Stimulated activated CD8-positive, alpha-beta memory T cell treated with anti-CD3 and anti-CD28 coated beads, Interleukin-2, amount 100 ng/mL, for 1 hour (primary cell): ENCODE measurements at regions not wholly inside any gene's neighbourhood (a gene's known extent, or its start where the extent isn't known, plus 50 kb on each side); places are given as distances from the start of the nearest gene placed in this dataset.
"Not testable (repeated sequence)": the region's sequence is repeated elsewhere in the genome, so short reads cannot be mapped to it uniquely, and the experiment has no call there.

ENCODE experiments used
- DNase-seq, 2 donors: peaks; one replicate each; pipeline ENCODE4 v3.0.0-alpha.2; 2020; ENCODE audit warnings: low read depth in 2 of 2

DNA sequence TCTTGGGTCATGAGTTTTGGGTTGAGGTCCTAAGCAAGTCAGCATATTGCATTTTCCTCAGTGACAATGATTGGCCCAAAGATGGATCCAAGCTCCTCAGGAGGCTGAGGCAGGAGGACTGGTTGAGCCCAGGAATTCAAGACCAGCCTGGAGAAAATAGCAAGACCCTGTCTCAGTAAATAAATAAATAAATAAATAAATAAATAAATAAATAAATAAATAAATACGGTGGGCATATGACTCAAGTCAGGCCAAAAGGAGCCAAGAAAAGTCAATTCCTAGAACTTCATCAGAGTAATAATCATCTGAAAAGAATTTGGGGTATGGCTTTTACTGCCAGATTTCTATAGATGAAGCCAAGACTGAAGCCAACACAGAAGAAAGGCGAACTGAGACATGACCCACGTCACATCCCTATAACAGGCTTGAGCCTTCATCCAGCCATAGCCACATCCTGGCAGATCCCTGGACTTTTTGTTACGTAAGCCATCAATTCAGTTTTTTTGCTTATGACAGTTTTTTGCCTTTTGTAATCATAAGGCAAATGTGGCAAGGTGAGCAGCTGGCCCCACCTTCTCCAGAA, 88.5 kb upstream of the NFASC start:
- no peak for DNase-seq

GRCh38 chr1:204785023-204785422, 85.6 kb upstream of the NFASC start:
- not testable (repeated sequence) for DNase-seq

- no peak for DNase-seq
These were observed 82.2 kb upstream of the NFASC start for GRCh38 chr1:204788470-204788869.

DNA sequence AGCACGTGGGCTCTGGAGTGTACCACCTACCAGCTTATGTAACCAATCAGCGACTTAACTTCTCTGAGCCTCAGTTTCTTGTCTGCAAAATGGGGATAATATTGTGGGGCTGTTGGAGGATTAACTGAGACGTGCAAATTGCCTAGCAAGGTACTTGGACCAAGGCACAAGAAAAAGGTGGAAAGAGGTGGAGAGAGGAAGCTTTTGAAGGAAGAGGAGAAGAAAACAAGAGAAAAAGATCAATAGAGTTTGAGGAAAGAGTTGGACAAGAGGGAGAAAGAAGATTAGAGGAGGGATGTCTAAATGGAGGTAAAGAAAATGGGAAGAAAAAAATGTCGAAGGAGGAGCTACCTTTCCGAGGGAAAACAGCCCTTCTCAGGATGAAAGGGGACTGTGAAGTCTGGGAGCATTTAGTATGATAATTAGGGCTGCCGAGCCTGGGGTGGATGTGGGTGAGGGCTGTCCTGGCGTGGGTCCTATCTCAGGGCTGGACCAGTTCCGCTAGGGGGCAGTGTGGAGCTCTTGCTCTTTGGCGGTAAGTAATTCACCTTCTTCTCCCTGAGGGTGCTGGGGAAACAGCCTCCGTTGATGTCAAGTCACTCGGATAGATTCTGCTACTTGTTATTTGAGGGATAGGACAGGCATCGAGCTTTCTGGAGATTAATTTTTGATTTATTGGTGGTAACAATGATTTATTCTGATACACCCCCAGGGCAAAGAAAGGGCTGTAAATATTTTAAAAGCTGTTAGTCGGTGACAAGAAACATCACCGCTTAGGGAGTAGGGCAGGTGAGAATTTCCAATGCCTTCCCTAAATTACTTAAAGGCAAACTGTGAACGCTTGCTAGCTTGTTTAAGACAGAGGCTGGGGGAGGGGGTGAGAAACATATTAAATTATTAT, 79.0 kb upstream of the NFASC start:
- peak; percentile 48 to 67 for DNase-seq

DNA sequence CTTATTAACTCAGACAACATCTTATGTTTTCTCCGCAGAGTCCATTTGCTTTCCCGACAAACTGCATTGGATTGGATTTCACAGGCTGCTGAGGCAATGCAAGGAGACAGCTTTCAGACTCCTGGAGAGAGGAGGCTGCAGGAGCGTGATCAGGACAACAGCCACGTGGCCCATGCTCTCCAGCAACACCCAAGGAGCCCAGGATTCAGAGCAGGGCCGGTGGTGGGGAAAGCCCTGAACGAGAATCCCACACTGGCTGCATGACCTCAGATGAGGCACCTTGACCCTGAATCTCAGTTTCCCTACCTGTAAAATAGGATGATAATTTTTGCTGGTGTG, 78.3 kb upstream of the NFASC start:
- DNase-seq: no peak

GRCh38 chr1:204793259-204793914, 77.3 kb upstream of the NFASC start:
- DNase-seq: no peak

DNA sequence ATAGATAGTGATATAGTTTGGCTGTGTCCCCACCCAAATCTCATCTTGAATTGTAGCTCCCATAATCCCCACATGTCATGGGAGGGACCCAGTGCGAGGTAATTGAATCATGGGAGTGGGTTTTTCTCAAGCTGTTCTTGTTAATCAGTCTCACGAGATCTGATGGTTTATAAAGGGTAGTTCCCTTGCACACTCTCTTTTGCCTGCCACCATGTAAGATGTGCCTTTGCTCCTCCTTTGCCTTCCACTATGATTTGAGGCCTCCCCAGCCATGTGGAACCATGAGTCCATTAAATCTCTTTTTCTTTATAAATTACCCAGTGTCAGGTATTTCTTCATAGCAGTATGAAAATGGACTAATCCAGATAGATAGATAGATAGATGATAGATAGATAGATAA, 73.8 kb upstream of the NFASC start:
- DNase-seq: not testable (repeated sequence)

- no peak for DNase-seq
These were observed 73.3 kb upstream of the NFASC start for GRCh38 chr1:204797401-204797800.

GRCh38 chr1:204799630-204800029, 71.0 kb upstream of the NFASC start:
- no peak for DNase-seq

DNA sequence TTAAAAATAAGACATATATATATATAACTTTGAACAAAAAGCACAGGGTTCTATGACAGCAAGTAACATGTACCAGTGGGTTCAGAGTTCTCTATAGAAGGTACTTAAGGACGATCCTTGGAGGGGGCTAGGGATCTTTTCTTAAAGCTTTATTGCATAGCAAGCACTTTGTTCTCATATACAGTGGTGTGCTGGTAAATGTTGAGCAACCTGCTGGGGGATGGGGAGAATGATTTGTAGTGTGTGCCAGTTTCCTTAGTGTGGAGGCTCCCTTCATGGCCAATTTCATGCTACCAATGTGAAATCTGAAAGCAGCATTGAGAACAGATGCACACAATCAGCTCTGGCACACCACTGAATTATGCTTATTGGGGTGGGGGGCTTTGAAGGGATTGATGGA, 69.5 kb upstream of the NFASC start:
- DNase-seq: no peak

DNA sequence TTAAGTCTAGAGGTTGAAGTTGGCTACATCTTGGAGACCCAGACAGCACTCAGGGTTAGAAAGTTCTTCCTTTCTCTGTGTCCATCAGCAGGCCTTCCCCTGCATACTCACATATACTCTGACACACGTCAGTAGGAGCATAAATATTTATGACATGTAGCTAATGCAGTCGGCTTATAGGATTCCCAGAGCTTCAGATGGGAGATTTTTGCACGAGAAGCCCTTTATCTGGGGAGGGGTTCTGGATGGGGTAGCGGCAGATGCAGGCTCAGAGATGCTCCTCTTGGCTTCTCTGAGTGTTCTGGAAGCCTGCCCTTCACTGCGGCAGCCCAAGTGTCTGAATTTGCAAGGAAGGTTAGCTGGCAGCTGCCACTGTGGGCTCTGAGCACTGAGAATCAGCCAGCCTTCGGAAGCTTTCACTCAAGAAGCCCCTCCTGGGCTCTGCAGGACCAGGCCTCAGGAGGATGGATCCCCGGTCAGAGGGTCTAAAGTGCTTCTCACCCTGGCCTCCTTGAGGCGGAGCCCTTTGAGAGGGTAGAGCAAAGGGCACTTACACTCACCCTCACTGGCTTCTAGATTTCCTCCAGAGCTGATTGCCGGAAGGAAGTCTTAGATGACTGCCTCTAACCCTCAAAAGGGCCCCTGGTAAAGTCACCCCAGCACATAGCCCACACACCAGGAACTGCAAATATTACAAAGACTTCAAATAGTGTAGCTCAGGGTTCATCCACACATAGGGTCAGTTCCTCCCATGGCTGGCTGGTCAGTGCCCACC, 68.1 kb upstream of the NFASC start:
- no peak for DNase-seq

DNA sequence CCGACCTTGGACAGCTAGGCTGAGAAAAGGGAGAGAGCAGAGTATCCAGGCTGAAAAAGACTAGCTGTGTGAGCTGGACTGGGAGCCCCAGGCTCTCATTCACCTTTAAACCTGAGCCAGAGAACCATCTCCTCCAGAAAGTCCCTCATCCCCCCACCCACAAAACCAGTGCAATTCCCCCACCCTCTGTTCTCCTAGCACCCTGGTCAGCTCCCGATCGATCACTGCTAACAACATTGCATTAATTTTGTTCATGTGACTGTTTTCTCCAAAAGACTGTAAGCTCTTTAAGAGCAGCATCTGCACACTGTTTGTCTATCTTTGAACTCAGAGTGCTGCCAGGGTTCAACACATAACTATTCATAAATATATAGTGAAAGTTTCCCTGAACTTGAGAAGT, 67.1 kb upstream of the NFASC start:
- DNase-seq: no peak

DNA sequence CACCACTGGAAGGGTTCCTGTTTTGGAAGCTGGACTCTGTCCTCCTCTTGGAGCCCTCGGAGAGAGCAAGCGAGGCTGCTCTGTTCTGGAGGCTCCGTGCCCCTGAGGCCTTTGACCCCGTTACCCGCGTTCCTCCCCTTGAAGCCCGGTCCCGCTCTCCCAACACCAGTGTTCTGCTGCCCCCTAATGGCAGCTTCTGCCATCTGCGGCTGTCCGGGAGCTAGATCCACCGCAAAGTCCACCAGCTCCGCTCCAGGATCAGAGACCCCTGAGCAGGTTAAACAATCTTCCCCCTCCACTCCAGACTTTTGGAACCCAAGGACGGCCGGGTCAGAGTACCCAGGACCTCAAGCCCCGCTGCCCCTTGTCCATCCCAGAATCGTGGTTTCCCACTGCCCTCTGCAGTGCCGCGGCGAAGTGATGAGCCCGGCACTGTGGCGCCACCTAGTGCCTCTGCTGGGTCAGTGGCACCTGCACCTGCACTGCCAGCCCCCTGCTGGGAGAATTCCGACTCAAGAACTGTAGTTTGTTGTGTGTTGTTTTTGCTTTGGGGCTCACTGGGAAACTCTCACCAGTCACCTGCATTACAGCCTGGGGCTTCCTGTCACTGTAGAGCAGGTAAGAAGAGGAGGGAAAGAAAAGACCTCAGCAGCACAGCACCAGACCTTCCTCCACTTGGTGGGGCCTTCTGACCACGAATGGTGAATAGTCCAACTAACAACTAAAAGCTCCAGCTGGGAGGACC, 63.5 kb upstream of the NFASC start:
- DNase-seq: peak; percentile 60 to 61

DNA sequence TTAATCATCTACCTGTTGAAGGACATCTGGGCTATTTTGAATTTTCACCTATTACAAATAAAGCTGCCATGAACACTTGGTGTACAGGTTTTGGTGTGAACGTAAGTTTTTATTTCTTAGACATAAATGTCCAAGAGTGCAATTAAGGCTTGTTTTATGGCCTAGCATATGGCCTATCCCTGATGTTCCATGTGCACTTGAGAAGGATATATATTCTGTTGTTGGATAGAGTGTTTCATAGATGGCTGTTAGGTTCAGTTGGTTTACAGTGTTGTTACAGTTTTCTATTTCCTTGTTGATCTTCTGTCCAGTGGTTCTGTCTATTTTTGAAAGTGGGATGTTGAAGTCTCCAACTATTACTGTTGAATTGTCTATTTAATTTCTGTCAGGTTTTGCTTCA, 61.2 kb upstream of the NFASC start:
- no peak for DNase-seq

DNA sequence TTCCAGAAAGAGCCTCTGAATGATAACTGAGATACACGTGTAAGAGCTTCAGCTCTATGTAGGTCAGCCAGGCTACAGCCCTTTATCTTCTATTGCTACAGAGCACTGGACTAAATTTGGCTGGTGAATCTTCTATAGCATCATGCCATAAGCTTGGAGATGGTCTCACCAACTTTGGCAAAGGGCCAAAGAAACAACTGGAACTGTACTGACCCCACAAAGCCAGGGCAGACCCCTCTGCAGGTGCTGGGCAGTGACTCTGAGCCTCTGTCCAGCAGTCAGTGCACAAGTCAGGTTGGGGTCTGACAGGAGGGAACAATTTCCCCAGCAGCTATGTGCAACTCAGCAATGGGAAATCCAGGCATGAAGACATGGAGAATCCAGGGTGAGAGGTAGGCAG, 57.8 kb upstream of the NFASC start:
- no peak for DNase-seq

- no peak for DNase-seq
These were observed 57.1 kb upstream of the NFASC start for GRCh38 chr1:204813522-204813921.

DNA sequence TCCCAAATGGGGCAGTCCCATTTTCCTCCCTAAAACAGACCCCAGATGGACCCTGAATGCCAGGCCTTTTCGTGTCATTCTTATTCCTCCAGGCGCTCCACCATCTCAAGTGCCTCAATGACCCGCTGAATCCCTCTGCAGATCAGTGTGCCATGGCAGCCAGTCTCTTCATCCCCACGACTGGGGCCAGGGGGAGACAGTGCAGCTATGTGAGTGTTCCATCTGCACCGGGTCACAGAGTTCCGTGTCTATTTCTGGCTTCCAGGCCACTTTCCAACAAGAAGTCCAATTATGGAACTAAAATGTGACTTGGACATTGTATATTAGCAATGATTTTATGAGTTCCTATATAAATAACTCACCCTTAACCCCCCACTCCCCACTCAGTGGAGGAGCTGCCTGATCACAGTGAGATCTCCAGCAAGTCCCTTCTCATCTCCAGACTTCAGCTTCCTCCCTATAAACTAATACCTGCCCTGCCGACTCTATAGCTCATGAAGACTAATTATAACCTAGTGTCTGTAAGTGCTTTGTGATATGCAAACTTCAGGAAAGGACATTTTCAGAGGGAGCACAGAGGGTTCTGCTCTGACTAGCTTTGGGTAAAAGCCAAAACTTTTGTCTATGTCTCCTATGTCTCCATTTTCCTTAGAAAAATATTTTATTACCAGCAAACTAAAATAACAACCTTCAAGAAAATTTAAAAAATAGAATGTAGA, 56.3 kb upstream of the NFASC start:
- DNase-seq: no peak

GRCh38 chr1:204817341-204817740, 53.3 kb upstream of the NFASC start:
- no peak for DNase-seq

DNA sequence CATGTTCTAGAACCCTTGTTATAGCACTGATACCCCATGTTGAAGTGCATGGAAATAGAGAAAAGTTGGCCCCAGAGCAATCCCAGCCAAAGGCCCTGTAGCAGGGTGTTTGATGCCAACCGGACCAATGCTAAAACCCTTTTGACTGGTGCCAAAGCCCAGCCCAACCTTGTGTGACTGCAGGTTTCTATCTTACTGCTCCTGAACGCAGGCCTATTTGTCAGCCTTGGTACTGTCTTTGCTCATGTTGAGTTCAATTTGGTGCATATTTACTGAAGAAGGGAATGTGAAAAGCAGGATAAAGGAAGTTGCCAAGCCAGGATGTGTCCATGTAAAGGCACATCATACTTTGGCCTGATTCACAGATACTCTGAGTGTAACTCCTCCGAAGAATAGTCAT, 51.7 kb upstream of the NFASC start:
- DNase-seq: no peak

- no peak for DNase-seq
These were observed 51.2 kb upstream of the NFASC start for GRCh38 chr1:204819495-204819894.
